H9 (cell line): ENCODE measurements at regions not wholly inside any gene's neighbourhood (a gene's known extent, or its start where the extent isn't known, plus 50 kb on each side); places are given as distances from the start of the nearest gene placed in this dataset.

ENCODE experiments used
- DNase-seq: peaks from one replicate; pipeline ENCODE4 v3.0.0-alpha.2; 2017
- H2AFZ ChIP-seq: one replicate; pipeline ENCODE4 v1.6.1; 2013; ENCODE audit warnings: mild to moderate bottlenecking, low read length, control low read depth, moderate library complexity
- H2AK5ac ChIP-seq: 2 replicates; pipeline ENCODE4 v1.6.1; 2013; ENCODE audit warnings: low read length, control low read depth, mixed read lengths; ENCODE audit not compliant: insufficient read length
- H2BK120ac ChIP-seq: one replicate; pipeline ENCODE4 v1.6.1; 2013; ENCODE audit warnings: low read depth, mild to moderate bottlenecking, low read length, control low read depth, inconsistent platforms; ENCODE audit not compliant: poor library complexity, severe bottlenecking
- H2BK12ac ChIP-seq: 2 replicates; pipeline ENCODE4 v1.6.1; 2013; ENCODE audit warnings: low read length, control low read depth, mixed read lengths, low read depth; ENCODE audit not compliant: insufficient read length
- H2BK15ac ChIP-seq: 2 replicates; pipeline ENCODE4 v1.6.1; 2013; ENCODE audit warnings: low read depth, low read length, control low read depth
- H2BK20ac ChIP-seq: one replicate; pipeline ENCODE4 v1.6.1; 2013; ENCODE audit warnings: low read depth, mild to moderate bottlenecking, low read length, control low read depth, inconsistent platforms; ENCODE audit not compliant: poor library complexity, severe bottlenecking
- H2BK5ac ChIP-seq: 2 replicates; pipeline ENCODE4 v1.6.1; 2013; ENCODE audit warnings: low read length, control low read depth, mixed read lengths; ENCODE audit not compliant: insufficient read length
- H3K14ac ChIP-seq: 2 replicates; pipeline ENCODE4 v1.6.1; 2013; ENCODE audit warnings: low read length, control low read depth; ENCODE audit not compliant: insufficient read depth
- H3K18ac ChIP-seq: 2 replicates; pipeline ENCODE4 v1.6.1; 2013; ENCODE audit warnings: low read depth, mild to moderate bottlenecking, mixed read lengths, low read length, control low read depth; ENCODE audit not compliant: insufficient read length
- H3K23ac ChIP-seq: 2 replicates; pipeline ENCODE4 v1.6.1; 2013; ENCODE audit warnings: low read length, control low read depth, mixed read lengths, low read depth; ENCODE audit not compliant: insufficient read length
- H3K23me2 ChIP-seq: 2 replicates; pipeline ENCODE4 v1.6.1; 2013; ENCODE audit warnings: low read depth, mild to moderate bottlenecking, mixed read lengths, low read length, control low read depth; ENCODE audit not compliant: insufficient read length, poor library complexity, severe bottlenecking
- H3K27ac ChIP-seq: 2 replicates; pipeline ENCODE4 v1.5.1; 2013; ENCODE audit warnings: low read length, control low read depth, mixed read lengths, low read depth; ENCODE audit not compliant: insufficient read length
- H3K27me3 ChIP-seq: 2 replicates; pipeline ENCODE4 v1.6.1; 2013; ENCODE audit warnings: low read length, control low read depth, inconsistent platforms; ENCODE audit not compliant: insufficient read depth
- H3K4ac ChIP-seq: 2 replicates; pipeline ENCODE4 v1.6.1; 2013; ENCODE audit warnings: low read depth, mild to moderate bottlenecking, control low read depth, inconsistent platforms, low read length, moderate library complexity
- H3K4me1 ChIP-seq: 2 replicates; pipeline ENCODE4 v1.6.1; 2013; ENCODE audit warnings: low read length, control low read depth, inconsistent platforms; ENCODE audit not compliant: insufficient read depth
- H3K4me2 ChIP-seq: 2 replicates; pipeline ENCODE4 v1.6.1; 2013; ENCODE audit warnings: low read length, control low read depth, mixed read lengths; ENCODE audit not compliant: insufficient read length, insufficient read depth
- H3K56ac ChIP-seq: 2 replicates; pipeline ENCODE4 v1.6.1; 2013; ENCODE audit warnings: low read depth, mild to moderate bottlenecking, mixed read lengths, low read length, control low read depth; ENCODE audit not compliant: insufficient read length
- H3K79me1 ChIP-seq: 2 replicates; pipeline ENCODE4 v1.6.1; 2013; ENCODE audit warnings: low read depth, mild to moderate bottlenecking, moderate library complexity, low read length, control low read depth, inconsistent platforms; ENCODE audit not compliant: insufficient read depth, poor library complexity, severe bottlenecking
- H3K79me2 ChIP-seq: 2 replicates; pipeline ENCODE4 v1.6.1; 2013; ENCODE audit warnings: low read length, control low read depth, inconsistent platforms; ENCODE audit not compliant: insufficient read depth
- H3K9ac ChIP-seq: 2 replicates; pipeline ENCODE4 v1.6.1; 2013; ENCODE audit warnings: low read length, control low read depth, mixed read lengths; ENCODE audit not compliant: insufficient read length; ENCODE audit errors: extremely low read depth
- H3K9me3 ChIP-seq: one replicate; pipeline ENCODE4 v1.6.1; 2013; ENCODE audit warnings: low read depth, low read length, inconsistent platforms; ENCODE audit not compliant: control insufficient read depth
- H3T11ph ChIP-seq: one replicate; pipeline ENCODE4 v1.6.1; 2013; ENCODE audit warnings: mild to moderate bottlenecking, low read length, control low read depth, inconsistent platforms
- H4K20me1 ChIP-seq: one replicate; pipeline ENCODE4 v1.6.1; 2013; ENCODE audit not compliant: control insufficient read depth, insufficient read length, insufficient read depth
- H4K5ac ChIP-seq: 2 replicates; pipeline ENCODE4 v1.6.1; 2013; ENCODE audit warnings: low read depth, mild to moderate bottlenecking, mixed read lengths, low read length, control low read depth; ENCODE audit not compliant: insufficient read length
- H4K8ac ChIP-seq: replicated peaks from 2 replicates; pipeline ENCODE4 v1.6.1; 2013; ENCODE audit warnings: low read length, control low read depth, mixed read lengths, low read depth; ENCODE audit not compliant: insufficient read length
- H4K91ac ChIP-seq: 2 replicates; pipeline ENCODE4 v1.6.1; 2013; ENCODE audit warnings: low read depth, mild to moderate bottlenecking, moderate library complexity, mixed read lengths, low read length, control low read depth; ENCODE audit not compliant: insufficient read length
- H3K27ac Mint-ChIP-seq, 3 experiments: 2 replicates in 2 of 3; 3 replicates in 1 of 3; pipeline ENCODE4 v1.8.0; 2020 to 2021; ENCODE audit warnings: mixed read lengths in 3 of 3, mild to moderate bottlenecking in 1 of 3, moderate library complexity in 1 of 3
- H3K27me3 Mint-ChIP-seq: 2 replicates; pipeline ENCODE4 v1.8.0; 2021; ENCODE audit warnings: low read depth, mild to moderate bottlenecking, moderate library complexity, mixed read lengths
- H3K36me3 Mint-ChIP-seq, 3 experiments: 2 replicates in 2 of 3; 3 replicates in 1 of 3; pipeline ENCODE4 v1.8.0; 2020 to 2021; ENCODE audit warnings: low read depth in 3 of 3, mixed read lengths in 3 of 3; ENCODE audit not compliant: insufficient read depth in 1 of 3
- H3K4me1 Mint-ChIP-seq, 2 experiments: 2 replicates each; pipeline ENCODE4 v1.8.0; 2020; ENCODE audit warnings: mixed read lengths in 2 of 2
- H3K4me3 Mint-ChIP-seq, 2 experiments: 2 replicates in 1 of 2; 3 replicates in 1 of 2; pipeline ENCODE4 v1.8.0; 2020 to 2021; ENCODE audit warnings: mild to moderate bottlenecking in 2 of 2, mixed read lengths in 2 of 2, moderate library complexity in 1 of 2
- H3K9me3 Mint-ChIP-seq, 2 experiments: 2 replicates in 1 of 2; 3 replicates in 1 of 2; pipeline ENCODE4 v1.8.0; 2020; ENCODE audit warnings: mild to moderate bottlenecking in 2 of 2, mixed read lengths in 2 of 2, moderate library complexity in 1 of 2
- CTCF ChIP-seq: fragments of 200-600 bp; sonication (generic); conservative IDR thresholded peaks from 3 replicates; pipeline ENCODE4 v1.8.0; 2021; ENCODE audit warnings: antibody characterized with exemption, mild to moderate bottlenecking
- WGBS: extraction: QIAGEN DNeasy Blood & Tissue Kit; methylation state at CpG from one replicate; pipeline ENCODE4 v1.1.7; 2013; ENCODE audit warnings: missing lambda C conversion rate, low lambda C conversion rate, mixed read lengths; ENCODE audit not compliant: insufficient read length; ENCODE audit errors: extremely low coverage; 5-methylcytosine and 5-hydroxymethylcytosine counted together

GRCh38 chr3:168414149-168414548, 318.4 kb upstream of the GOLIM4 start:
- Histone ChIP-seq H4K8ac (no peak overlapping the region), H2AK5ac (no peak overlapping the region), H4K5ac (no peak overlapping the region), H4K91ac (no peak overlapping the region), H3K23me2 (no peaks in the 10 kb centered on the region), H3K9ac (no peak overlapping the region), H2BK12ac (no peak overlapping the region), H3T11ph (no peak overlapping the region), H3K56ac (no peak overlapping the region), H2BK15ac (no peak overlapping the region), H3K79me1 (no peaks in the 10 kb centered on the region), H4K20me1 (no peaks in the 10 kb centered on the region), H3K4me1 (peaks cover 3% of the 10 kb centered on the region; the same call in 1 of the 2 replicates), H3K9me3 (no peaks in the 10 kb centered on the region), H3K79me2 (no peaks in the 10 kb centered on the region), H3K23ac (no peak overlapping the region), H2BK20ac (no peak overlapping the region), H3K4me2 (no peak overlapping the region), H3K14ac (no peak overlapping the region), H3K4ac (no peak overlapping the region), H3K27ac (no peak overlapping the region), H2BK5ac (no peak overlapping the region), H3K27me3 (no peaks in the 10 kb centered on the region), H3K18ac (no peak overlapping the region), H2BK120ac (no peak overlapping the region), H2AFZ (no peak overlapping the region)
- Mint-ChIP-seq H3K27ac (no peak overlapping the region), H3K27me3 (no peaks in the 10 kb centered on the region), H3K4me3 (no peak overlapping the region), H3K9me3 (peaks cover 0 to 2% of the 10 kb centered on the region in 2 experiments; a peak in 1 of 5 replicates), H3K4me1 (peaks cover 22% of the 10 kb centered on the region in 2 experiments), H3K36me3 (no peaks in the 10 kb centered on the region; a peak in 1 of 7 replicates)
- no peak for TF ChIP-seq CTCF
- no peak for DNase-seq
- no CpG with 5 or more reads among the region's 1 CpG for WGBS
